Colonic mucosa (tissue), 4 donors: ENCODE measurements at regions not wholly inside any gene's neighbourhood (a gene's known extent, or its start where the extent isn't known, plus 50 kb on each side); places are given as distances from the start of the nearest gene placed in this dataset.

Experiments
- DNase-seq: peaks from one replicate; pipeline ENCODE4 v3.0.0-alpha.2; 2020
- H3K27ac ChIP-seq: fragments of 200-600 bp; one replicate; pipeline ENCODE4 v1.8.0; 2021
- H3K27me3 ChIP-seq: fragments of 200-600 bp; one replicate; pipeline ENCODE4 v1.8.0; 2021
- H3K36me3 ChIP-seq: fragments of 200-600 bp; one replicate; pipeline ENCODE4 v1.8.0; 2021
- H3K4me1 ChIP-seq: fragments of 200-600 bp; one replicate; pipeline ENCODE4 v1.8.0; 2021; ENCODE audit warnings: mild to moderate bottlenecking
- H3K4me3 ChIP-seq: fragments of 200-600 bp; one replicate; pipeline ENCODE4 v1.8.0; 2021
- H3K9ac ChIP-seq, 2 donors: one replicate each; pipeline ENCODE4 v1.7.0; 2013; ENCODE audit warnings: control low read depth in 2 of 2, low read depth in 2 of 2, low read length in 2 of 2
- H3K9me3 ChIP-seq: fragments of 200-600 bp; one replicate; pipeline ENCODE4 v1.8.0; 2021
- CTCF ChIP-seq: fragments of 200-600 bp; IDR thresholded peaks from one replicate; pipeline ENCODE4 v1.8.0; 2022; ENCODE audit warnings: antibody characterized with exemption, mild to moderate bottlenecking
- intact Hi-C: fragments of 100-400 bp; cut with DNase I; formaldehyde crosslinking; loops from one replicate; pipeline ENCODE4 v1.14.1; 2022
- donor health status: healthy.
- donor health status: DM: no; HTN: no; CAD: no.
- donor health status: DM: no; HTN: no; CAD: no.

- Histone ChIP-seq H3K36me3 (no peaks in the 10 kb centered on the region), H3K4me1 (no peaks in the 10 kb centered on the region), H3K27me3 (no peaks in the 10 kb centered on the region), H3K4me3 (no peak overlapping the region), H3K27ac (no peak overlapping the region), H3K9ac (no peak overlapping the region), H3K9me3 (no peaks in the 10 kb centered on the region)
- no peak for DNase-seq
- intact Hi-C loops, result no loop called here
- no peak for TF ChIP-seq CTCF
Observed at GRCh38 chr1:17943506-17943905, 164.1 kb upstream of the IGSF21 start.

- DNase-seq, result no peak
- H3K9ac ChIP-seq, result no peak overlapping the region
- H3K27ac ChIP-seq, result no peak overlapping the region
- intact Hi-C loops, result no loop called here
- H3K9me3 ChIP-seq, result no peaks in the 10 kb centered on the region
- H3K27me3 ChIP-seq, result no peaks in the 10 kb centered on the region
- H3K4me1 ChIP-seq, result no peaks in the 10 kb centered on the region
- no peak overlapping the region for H3K4me3 ChIP-seq
- H3K36me3 ChIP-seq, result no peaks in the 10 kb centered on the region
- TF ChIP-seq CTCF, result no peak
Observed at GRCh38 chr1:17944646-17945045, 163.0 kb upstream of the IGSF21 start.

- H3K27me3 ChIP-seq, result no peaks in the 10 kb centered on the region
- no peaks in the 10 kb centered on the region for H3K36me3 ChIP-seq
- H3K27ac ChIP-seq, result no peak overlapping the region
- no peaks in the 10 kb centered on the region for H3K4me1 ChIP-seq
- DNase-seq, result no peak
- TF ChIP-seq CTCF, result no peak
- intact Hi-C loops, result no loop called here
- no peaks in the 10 kb centered on the region for H3K9me3 ChIP-seq
- no peak overlapping the region for H3K9ac ChIP-seq
- no peak overlapping the region for H3K4me3 ChIP-seq
Observed at GRCh38 chr1:17946434-17946833, 161.2 kb upstream of the IGSF21 start.

DNA sequence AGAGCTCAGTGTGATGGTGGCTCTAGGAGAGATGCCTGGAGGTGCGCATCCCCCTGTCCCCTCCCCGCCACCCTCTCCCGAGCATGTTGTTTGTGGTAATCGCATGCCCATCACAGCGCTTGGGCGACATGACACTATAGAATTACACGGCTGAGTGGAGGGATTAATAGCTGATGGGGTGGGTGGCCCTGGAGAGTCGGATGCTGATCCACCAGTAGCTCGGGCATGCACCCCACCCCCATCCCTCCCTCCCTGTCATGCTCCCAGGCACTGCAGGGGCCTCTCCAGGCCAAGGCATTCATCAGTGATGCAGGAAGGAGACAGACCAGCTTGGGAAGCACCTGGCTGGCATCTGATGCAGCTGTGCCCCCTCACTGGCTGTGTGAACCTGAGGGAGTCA is 159.0 kb upstream of the IGSF21 start:
- no peak for DNase-seq
- intact Hi-C loops, result no loop called here
- no peak overlapping the region for H3K4me3 ChIP-seq
- H3K9ac ChIP-seq, result no peak overlapping the region
- no peaks in the 10 kb centered on the region for H3K9me3 ChIP-seq
- no peaks in the 10 kb centered on the region for H3K4me1 ChIP-seq
- no peaks in the 10 kb centered on the region for H3K27me3 ChIP-seq
- H3K36me3 ChIP-seq, result no peaks in the 10 kb centered on the region
- H3K27ac ChIP-seq, result no peak overlapping the region
- TF ChIP-seq CTCF, result no peak

DNA sequence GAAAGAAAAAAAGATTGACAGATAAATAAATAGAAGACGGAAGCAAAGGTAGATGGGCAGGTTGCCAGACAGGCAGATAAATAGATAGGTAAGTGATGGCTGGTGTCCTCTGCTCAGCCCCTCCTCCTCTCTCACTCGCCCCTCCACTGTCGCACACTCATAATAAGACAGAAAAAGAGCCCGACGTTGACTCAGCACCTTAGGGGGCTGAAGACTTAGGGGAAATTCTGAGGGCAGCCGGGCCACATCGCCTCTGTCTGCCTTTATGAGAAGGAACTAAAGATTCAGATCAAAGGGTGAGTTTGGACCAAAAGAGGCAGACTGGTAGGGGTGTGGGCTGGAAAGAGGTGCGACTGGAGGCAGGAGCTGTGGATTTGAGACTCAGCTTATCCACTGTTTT is 158.1 kb upstream of the IGSF21 start:
- H3K9me3 ChIP-seq, result no peaks in the 10 kb centered on the region
- no peak overlapping the region for H3K4me3 ChIP-seq
- no peak for DNase-seq
- intact Hi-C loops, result no loop called here
- no peaks in the 10 kb centered on the region for H3K27me3 ChIP-seq
- no peak overlapping the region for H3K9ac ChIP-seq
- no peaks in the 10 kb centered on the region for H3K4me1 ChIP-seq
- no peaks in the 10 kb centered on the region for H3K36me3 ChIP-seq
- no peak overlapping the region for H3K27ac ChIP-seq
- TF ChIP-seq CTCF, result no peak

DNA sequence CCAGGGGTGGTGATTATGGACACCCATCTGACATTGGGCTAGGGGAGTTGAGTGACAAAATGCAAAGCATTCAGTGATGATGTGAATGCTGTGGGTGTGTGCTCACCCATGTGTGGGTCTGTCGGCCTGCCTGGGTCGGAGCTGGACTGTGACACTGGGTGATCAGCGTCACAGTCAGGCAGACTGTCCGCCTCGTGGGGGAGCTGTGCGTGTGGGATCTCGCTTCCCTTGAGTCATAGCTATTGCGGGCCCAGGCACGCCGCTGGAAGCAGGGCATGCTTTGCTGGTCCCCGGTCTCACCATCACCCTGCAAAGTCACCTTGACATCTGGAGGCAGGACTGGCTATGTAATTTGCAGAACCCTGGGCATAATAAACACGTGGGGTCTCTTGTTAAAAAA is 156.9 kb upstream of the IGSF21 start:
- H3K9me3 ChIP-seq, result no peaks in the 10 kb centered on the region
- no peak for DNase-seq
- intact Hi-C loops, result no loop called here
- TF ChIP-seq CTCF, result no peak
- H3K27ac ChIP-seq, result no peak overlapping the region
- H3K9ac ChIP-seq, result no peak overlapping the region
- H3K36me3 ChIP-seq, result no peaks in the 10 kb centered on the region
- no peaks in the 10 kb centered on the region for H3K27me3 ChIP-seq
- H3K4me3 ChIP-seq, result no peak overlapping the region
- H3K4me1 ChIP-seq, result no peaks in the 10 kb centered on the region
